ENCODE measurements at regions not wholly inside any gene's neighbourhood (a gene's known extent, or its start where the extent isn't known, plus 50 kb on each side); places are given as distances from the start of the nearest gene placed in this dataset.
A peak's percentile ranks its signal among the peaks of the same experiment; 100 is the strongest.

DNA sequence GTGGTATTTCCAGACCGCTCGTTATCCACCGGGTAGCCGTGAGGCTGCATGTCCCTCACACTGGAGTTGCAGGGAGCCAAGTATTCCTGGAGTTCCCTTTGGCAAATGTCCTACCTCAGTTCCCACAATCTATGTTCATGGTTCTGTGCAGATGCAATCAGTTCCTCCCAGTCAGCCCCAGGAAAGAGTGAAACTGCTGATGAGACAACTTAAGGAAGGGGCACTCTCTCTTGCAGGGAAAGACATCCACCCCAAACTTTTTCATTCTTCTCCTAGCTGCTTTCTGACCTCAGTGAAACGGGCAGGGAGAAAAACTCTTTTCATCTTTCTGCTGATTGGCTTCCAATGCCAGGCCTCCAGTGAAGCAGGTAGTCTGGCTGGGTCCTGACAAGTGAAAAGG is 205.1 kb upstream of the TMEM45B start:
- 74% methylated on average over 5 of the region's 5 CpGs for WGBS (ENCODE audit: missing lambda C conversion rate)
- POLR2A ChIA-PET = no interaction called here
- H3K9me3 ChIP-seq = no peaks in the 10 kb centered on the region
- ATAC-seq = no peak
- H3K4me3 ChIP-seq = no peak overlapping the region
- CTCF ChIA-PET = no interaction called here
- no peak overlapping the region for H3K27ac ChIP-seq
- H3K4me2 ChIP-seq = no peak overlapping the region
- no peaks in the 10 kb centered on the region for H3K4me1 ChIP-seq
- DNase-seq (ENCODE audit: low read depth in 1 of 2, low spot score in 1 of 2) = no peak
- no peak for FAIRE-seq
- no peak for TF ChIP-seq FOSB (CRISPR knock-in tag; IDR thresholded peaks at IDR 0.05)
- TF ChIP-seq MAFK (IDR thresholded peaks at IDR 0.05; ENCODE audit: partially characterized antibody) = peak; percentile 18

GRCh38 chr11:129611661-129612446 is 203.8 kb upstream of the TMEM45B start:
- H3K4me1 ChIP-seq = no peaks in the 10 kb centered on the region
- CTCF ChIA-PET = no interaction called here
- FAIRE-seq (no peak), ATAC-seq (no peak), DNase-seq (ENCODE audit: low read depth in 1 of 2, low spot score in 1 of 2) (no peak)
- no peak overlapping the region for H3K4me2 ChIP-seq
- no peaks in the 10 kb centered on the region for H3K9me3 ChIP-seq
- POLR2A ChIA-PET = no interaction called here
- H3K4me3 ChIP-seq = no peak overlapping the region
- 61% methylated on average over 17 of the region's 17 CpGs for WGBS (ENCODE audit: missing lambda C conversion rate)
- no peak overlapping the region for H3K27ac ChIP-seq
- TF ChIP-seq CHD2 (IDR thresholded peaks at IDR 0.05; ENCODE audit: low read length, partially characterized antibody) (no peak), REST (IDR thresholded peaks at IDR 0.05) (no peak), HOXA7 (CRISPR knock-in tag; IDR thresholded peaks at IDR 0.05) (no peak), EP300 (IDR thresholded peaks at IDR 0.05) (no peak), HOXB5 (CRISPR knock-in tag; IDR thresholded peaks at IDR 0.05) (no peak), SMC3 (IDR thresholded peaks at IDR 0.05) (no peak), RCOR1 (IDR thresholded peaks at IDR 0.05; ENCODE audit: low read depth, low read length) (no peak), CBX8 (IDR thresholded peaks at IDR 0.05) (no peak), ZSCAN20 (CRISPR knock-in tag; IDR thresholded peaks at IDR 0.05) (no peak), HOXB13 (CRISPR knock-in tag; IDR thresholded peaks at IDR 0.05; ENCODE audit: low read depth) (no peak), BHLHE40 (IDR thresholded peaks at IDR 0.05; ENCODE audit: low read depth, low read length) (no peak), MYC (IDR thresholded peaks at IDR 0.05; ENCODE audit: borderline replicate concordance, low read length) (no peak)
- TF ChIP-seq, protein P1, sequence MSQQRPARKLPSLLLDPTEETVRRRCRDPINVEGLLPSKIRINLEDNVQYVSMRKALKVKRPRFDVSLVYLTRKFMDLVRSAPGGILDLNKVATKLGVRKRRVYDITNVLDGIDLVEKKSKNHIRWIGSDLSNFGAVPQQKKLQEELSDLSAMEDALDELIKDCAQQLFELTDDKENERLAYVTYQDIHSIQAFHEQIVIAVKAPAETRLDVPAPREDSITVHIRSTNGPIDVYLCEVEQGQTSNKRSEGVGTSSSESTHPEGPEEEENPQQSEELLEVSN (IDR thresholded peaks at IDR 0.05; ENCODE audit: borderline replicate concordance, low read depth) = no peak
- TF ChIP-seq, protein P2, sequence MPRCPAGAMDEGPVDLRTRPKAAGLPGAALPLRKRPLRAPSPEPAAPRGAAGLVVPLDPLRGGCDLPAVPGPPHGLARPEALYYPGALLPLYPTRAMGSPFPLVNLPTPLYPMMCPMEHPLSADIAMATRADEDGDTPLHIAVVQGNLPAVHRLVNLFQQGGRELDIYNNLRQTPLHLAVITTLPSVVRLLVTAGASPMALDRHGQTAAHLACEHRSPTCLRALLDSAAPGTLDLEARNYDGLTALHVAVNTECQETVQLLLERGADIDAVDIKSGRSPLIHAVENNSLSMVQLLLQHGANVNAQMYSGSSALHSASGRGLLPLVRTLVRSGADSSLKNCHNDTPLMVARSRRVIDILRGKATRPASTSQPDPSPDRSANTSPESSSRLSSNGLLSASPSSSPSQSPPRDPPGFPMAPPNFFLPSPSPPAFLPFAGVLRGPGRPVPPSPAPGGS (IDR thresholded peaks at IDR 0.05) = no peak

DNA sequence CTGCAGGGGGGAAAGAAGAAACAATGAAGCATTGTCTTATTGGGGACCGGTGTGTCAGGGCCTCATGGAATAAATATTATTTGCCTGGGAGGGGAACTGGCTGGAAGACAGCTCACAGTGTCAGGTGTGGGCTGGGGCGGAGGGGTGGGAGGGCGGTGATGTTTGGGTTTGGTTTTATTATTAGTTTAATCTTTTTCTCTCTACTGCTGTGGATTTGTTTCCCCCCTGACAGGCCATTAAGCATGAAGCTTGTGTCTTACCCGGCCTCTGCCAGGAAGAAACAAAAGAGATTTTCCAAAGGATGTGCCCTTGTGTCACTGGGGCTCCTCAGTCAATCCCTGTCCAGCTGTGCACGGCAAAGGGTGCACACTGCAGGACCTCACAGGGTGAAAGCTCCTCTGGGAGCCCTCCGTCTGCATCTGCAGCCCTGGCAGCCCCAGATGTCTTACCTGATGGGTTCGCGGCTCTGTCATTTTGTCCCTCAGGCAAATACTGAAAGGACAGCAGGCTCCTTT is 203.1 kb upstream of the TMEM45B start:
- DNase-seq (ENCODE audit: low read depth in 1 of 2, low spot score in 1 of 2) = no peak
- WGBS (ENCODE audit: missing lambda C conversion rate) = 79% methylated on average over 7 of the region's 8 CpGs
- Histone ChIP-seq H3K4me1 (no peaks in the 10 kb centered on the region), H3K4me3 (no peak overlapping the region), H3K4me2 (no peak overlapping the region), H3K27ac (no peak overlapping the region), H3K9me3 (no peaks in the 10 kb centered on the region)
- no peak for ATAC-seq
- FAIRE-seq = no peak
- POLR2A ChIA-PET = no interaction called here
- CTCF ChIA-PET = no interaction called here
- no peak for TF ChIP-seq HMGXB4 (CRISPR knock-in tag; IDR thresholded peaks at IDR 0.05; ENCODE audit: borderline replicate concordance)
- TF ChIP-seq ZNF302 (CRISPR knock-in tag; IDR thresholded peaks at IDR 0.05) = no peak
- TF ChIP-seq FOSL2 (IDR thresholded peaks at IDR 0.05) = no peak
- no peak for TF ChIP-seq FOSL2 (CRISPR knock-in tag; IDR thresholded peaks at IDR 0.05)
- TF ChIP-seq, protein P3, sequence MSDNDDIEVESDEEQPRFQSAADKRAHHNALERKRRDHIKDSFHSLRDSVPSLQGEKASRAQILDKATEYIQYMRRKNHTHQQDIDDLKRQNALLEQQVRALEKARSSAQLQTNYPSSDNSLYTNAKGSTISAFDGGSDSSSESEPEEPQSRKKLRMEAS (IDR thresholded peaks at IDR 0.05) = no peak
- TF ChIP-seq EHF (CRISPR knock-in tag; IDR thresholded peaks at IDR 0.05) = no peak
- no peak for TF ChIP-seq KDM1A (IDR thresholded peaks at IDR 0.05; ENCODE audit: low read depth)
- no peak for TF ChIP-seq GATA3 (IDR thresholded peaks at IDR 0.05; ENCODE audit: borderline replicate concordance)
- no peak for TF ChIP-seq KDM5A (IDR thresholded peaks at IDR 0.05)

Data from A549 (cell line).